IMR-90 (cell line): ENCODE measurements at regions not wholly inside any gene's neighbourhood (a gene's known extent, or its start where the extent isn't known, plus 50 kb on each side); places are given as distances from the start of the nearest gene placed in this dataset.
"Not testable (repeated sequence)": the region's sequence is repeated elsewhere in the genome, so short reads cannot be mapped to it uniquely, and the experiment has no call there.

ENCODE experiments used
- ATAC-seq: fragments of 200-7000 bp; cut with Tn5 transposase; 2 replicates; pipeline ENCODE4 v1.9.1; 2020; ENCODE audit warnings: low read depth, mild to moderate bottlenecking, moderate library complexity
- BruUV-seq: library from RNA; stranded (reverse); fragments of 400-500 nt; replicated peaks from 2 replicates; lab custom pipeline; 2021; lab: Mats Ljungman, UMichigan
- CTCF ChIA-PET: fragments of 300-600 bp; formaldehyde crosslinking; extraction: SDS; loops from one replicate; lab custom pipeline; 2021; ENCODE audit warnings: antibody characterized with exemption; lab: Yijun Ruan, JAX
- POLR2A ChIA-PET: fragments of 300-600 bp; sonication (Branson Sonifier 250); formaldehyde crosslinking; loops from one replicate; lab custom pipeline; 2022; ENCODE audit warnings: antibody characterized with exemption; ENCODE audit not compliant: unreplicated experiment; lab: Charles Lee
- DNase-seq: peaks from one replicate; pipeline ENCODE4 v3.0.0; 2013
- H2AFZ ChIP-seq: replicated peaks from 2 replicates; pipeline ENCODE3; 2013; ENCODE audit warnings: low read length, mild to moderate bottlenecking; ENCODE audit not compliant: poor library complexity
- H2AK5ac ChIP-seq: 2 replicates; pipeline ENCODE4 v1.6.1; 2013; ENCODE audit warnings: low read depth, low read length, inconsistent platforms
- H2AK9ac ChIP-seq: replicated peaks from 2 replicates; pipeline ENCODE3; 2013; ENCODE audit warnings: mild to moderate bottlenecking, low read depth, low read length, moderate library complexity; ENCODE audit not compliant: poor library complexity
- H2BK120ac ChIP-seq: 2 replicates; pipeline ENCODE4 v1.6.1; 2013; ENCODE audit warnings: low read depth, low read length, inconsistent platforms
- H2BK15ac ChIP-seq: 3 replicates; pipeline ENCODE4 v1.6.1; 2013; ENCODE audit warnings: low read depth, low read length, inconsistent platforms
- H2BK20ac ChIP-seq: 2 replicates; pipeline ENCODE4 v1.6.1; 2013; ENCODE audit warnings: low read depth, mild to moderate bottlenecking, inconsistent platforms, low read length, moderate library complexity
- H2BK5ac ChIP-seq: 2 replicates; pipeline ENCODE4 v1.6.1; 2013; ENCODE audit warnings: mild to moderate bottlenecking, low read depth, low read length, inconsistent platforms; ENCODE audit not compliant: poor library complexity, severe bottlenecking
- H3K14ac ChIP-seq: replicated peaks from 2 replicates; pipeline ENCODE4 v1.6.1; 2013; ENCODE audit warnings: low read depth, low read length, inconsistent platforms
- H3K18ac ChIP-seq: 2 replicates; pipeline ENCODE4 v1.6.1; 2013; ENCODE audit warnings: low read depth, low read length, control low read depth
- H3K23ac ChIP-seq: 2 replicates; pipeline ENCODE4 v1.6.1; 2013; ENCODE audit warnings: low read depth, low read length, inconsistent platforms
- H3K27ac ChIP-seq: 2 replicates; pipeline ENCODE4 v1.5.1; 2013; ENCODE audit warnings: mild to moderate bottlenecking, control low read depth, low read length; ENCODE audit not compliant: insufficient read depth
- H3K27me3 ChIP-seq: 2 replicates; pipeline ENCODE4 v1.6.1; 2013; ENCODE audit warnings: low read length; ENCODE audit not compliant: control insufficient read depth, insufficient read depth
- H3K36me3 ChIP-seq: 2 replicates; pipeline ENCODE4 v1.6.1; 2013; ENCODE audit warnings: low read length, mixed read lengths; ENCODE audit not compliant: control insufficient read depth, insufficient read depth
- H3K4ac ChIP-seq: 2 replicates; pipeline ENCODE4 v1.6.1; 2013; ENCODE audit warnings: low read depth, low read length, inconsistent platforms
- H3K4me1 ChIP-seq: 2 replicates; pipeline ENCODE4 v1.6.1; 2013; ENCODE audit warnings: low read length, mixed read lengths; ENCODE audit not compliant: control insufficient read depth, insufficient read depth
- H3K4me2 ChIP-seq: 2 replicates; pipeline ENCODE4 v1.6.1; 2013; ENCODE audit warnings: low read depth, mild to moderate bottlenecking, control low read depth, low read length, moderate library complexity
- H3K4me3 ChIP-seq: 2 replicates; pipeline ENCODE4 v1.5.1; 2013; ENCODE audit warnings: low read depth, mild to moderate bottlenecking, control low read depth, low read length, moderate library complexity; ENCODE audit not compliant: insufficient read depth
- H3K56ac ChIP-seq: 2 replicates; pipeline ENCODE4 v1.6.1; 2013; ENCODE audit warnings: low read length, inconsistent platforms; ENCODE audit not compliant: insufficient read depth; ENCODE audit errors: extremely low read depth
- H3K79me1 ChIP-seq, 2 experiments: 2 replicates each; pipeline ENCODE4 v1.6.1; 2013; ENCODE audit warnings: low read length in 2 of 2, inconsistent platforms in 1 of 2, low read depth in 1 of 2
- H3K9ac ChIP-seq: 2 replicates; pipeline ENCODE4 v1.6.1; 2013; ENCODE audit warnings: low read depth, low read length, control low read depth
- H3K9me1 ChIP-seq: 2 replicates; pipeline ENCODE4 v1.6.1; 2013; ENCODE audit warnings: low read length, inconsistent platforms; ENCODE audit not compliant: insufficient read depth
- H3K9me3 ChIP-seq: 2 replicates; pipeline ENCODE4 v1.6.1; 2013; ENCODE audit warnings: low read length; ENCODE audit not compliant: control insufficient read depth, insufficient read depth
- H4K20me1 ChIP-seq: 2 replicates; pipeline ENCODE4 v1.6.1; 2013; ENCODE audit warnings: low read length, inconsistent platforms; ENCODE audit not compliant: insufficient read depth
- H4K5ac ChIP-seq: 2 replicates; pipeline ENCODE4 v1.6.1; 2013; ENCODE audit warnings: mild to moderate bottlenecking, low read depth, low read length, control low read depth
- H4K8ac ChIP-seq, 2 experiments: 2 replicates each; pipeline ENCODE4 v1.6.1; 2013; ENCODE audit warnings: low read depth in 2 of 2, low read length in 2 of 2, control low read depth in 1 of 2, inconsistent platforms in 1 of 2
- H4K91ac ChIP-seq: 2 replicates; pipeline ENCODE4 v1.6.1; 2013; ENCODE audit warnings: low read depth, low read length, inconsistent platforms; ENCODE audit not compliant: insufficient read depth
- CEBPB ChIP-seq: IDR thresholded peaks from 2 replicates; pipeline ENCODE4 v1.6.1; 2012; ENCODE audit warnings: low read depth, low read length, improper control_type of control experiment
- CHD1 ChIP-seq: IDR thresholded peaks from 2 replicates; pipeline ENCODE4 v1.6.1; 2012; ENCODE audit warnings: low read depth, low read length, improper control_type of control experiment
- FOS ChIP-seq: fragments of 150-350 bp; IDR thresholded peaks from 2 replicates; pipeline ENCODE4 v1.6.1; 2016; ENCODE audit warnings: low read depth, low read length
- MAFK ChIP-seq: IDR thresholded peaks from 2 replicates; pipeline ENCODE4 v1.6.1; 2012; ENCODE audit warnings: low read depth, low read length, improper control_type of control experiment
- MAZ ChIP-seq: IDR thresholded peaks from 2 replicates; pipeline ENCODE4 v1.6.1; 2012; ENCODE audit warnings: low read depth, mild to moderate bottlenecking, low read length, improper control_type of control experiment, moderate library complexity, borderline replicate concordance
- MXI1 ChIP-seq: IDR thresholded peaks from 2 replicates; pipeline ENCODE4 v1.6.1; 2012; ENCODE audit warnings: low read depth, mild to moderate bottlenecking, low read length, moderate library complexity, borderline replicate concordance
- NFE2L2 ChIP-seq: fragments of 150-350 bp; IDR thresholded peaks from 2 replicates; pipeline ENCODE4 v1.6.1; 2016; ENCODE audit warnings: low read depth, mild to moderate bottlenecking, low read length
- POLR2A ChIP-seq: IDR thresholded peaks from 2 replicates; pipeline ENCODE4 v1.6.1; 2012; ENCODE audit warnings: mild to moderate bottlenecking, low read depth, low read length
- RAD21 ChIP-seq: IDR thresholded peaks from 2 replicates; pipeline ENCODE4 v1.6.1; 2012; ENCODE audit warnings: low read length, improper control_type of control experiment
- RCOR1 ChIP-seq: IDR thresholded peaks from 2 replicates; pipeline ENCODE4 v1.6.1; 2012; ENCODE audit warnings: mild to moderate bottlenecking, low read length, improper control_type of control experiment; ENCODE audit not compliant: insufficient replicate concordance
- SMC3 ChIP-seq: fragments of 150-350 bp; IDR thresholded peaks from 2 replicates; pipeline ENCODE4 v1.6.1; 2016; ENCODE audit warnings: low read depth, mild to moderate bottlenecking, antibody characterized with exemption, low read length, moderate library complexity
- WGBS, 2 experiments: methylation state at CpG; one replicate each; pipeline versions ENCODE4 v1.1.5 to v1.1.7; 2013; ENCODE audit warnings: missing lambda C conversion rate in 2 of 2; ENCODE audit not compliant: insufficient read length in 1 of 2; ENCODE audit errors: extremely low coverage in 2 of 2; 5-methylcytosine and 5-hydroxymethylcytosine counted together
- dilution Hi-C: fragments of 300-500 bp; cut with HindIII; formaldehyde crosslinking; loops from one replicate; pipeline ENCODE4 v1.14.3; 2018; ENCODE audit warnings: low sequenced_read_pairs; ENCODE audit not compliant: unreplicated experiment
- in situ Hi-C: fragments of 300-500 bp; cut with MboI; formaldehyde crosslinking; loops from 3 replicates; pipeline ENCODE4 v1.14.3; 2019; ENCODE audit warnings: low sequenced_read_pairs, inconsistent platforms, mixed read lengths
- intact Hi-C: fragments of 100-400 bp; cut with micrococcal nuclease; formaldehyde crosslinking; loops from 2 replicates; pipeline ENCODE4 v1.10.0; 2022

DNA sequence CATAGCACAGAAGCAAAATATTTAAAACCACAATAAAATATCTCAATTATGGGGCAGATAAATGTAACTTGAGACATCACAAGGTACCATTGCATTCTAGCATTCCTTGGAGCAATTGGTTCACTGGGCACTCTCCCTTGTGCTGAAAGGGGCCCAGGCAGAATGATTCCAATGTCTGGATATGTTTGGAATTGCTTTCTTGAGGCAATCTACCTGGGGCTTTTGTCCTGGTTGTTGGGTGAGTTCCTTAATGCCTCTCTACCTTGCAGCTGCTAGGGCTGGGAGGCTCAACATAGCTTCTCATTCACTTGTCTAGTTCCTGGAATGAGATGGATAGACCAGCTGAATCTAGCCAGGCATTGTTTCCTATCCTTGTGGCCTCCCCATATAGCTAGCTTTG lies 539.6 kb upstream of the FSHR start:
- Histone ChIP-seq H2BK15ac (no peak overlapping the region), H3K14ac (no peak overlapping the region), H3K4me2 (no peak overlapping the region), H4K20me1 (no peaks in the 10 kb centered on the region), H3K4me3 (no peak overlapping the region), H2BK120ac (no peak overlapping the region), H4K8ac (no peak overlapping the region), H3K79me1 (no peaks in the 10 kb centered on the region), H2BK5ac (no peak overlapping the region), H3K27ac (no peak overlapping the region), H2BK20ac (no peak overlapping the region), H3K18ac (no peak overlapping the region), H2AK5ac (no peak overlapping the region), H3K9me3 (peaks cover 3% of the 10 kb centered on the region; the same call in 1 of the 2 replicates), H3K4me1 (no peaks in the 10 kb centered on the region), H3K9me1 (no peaks in the 10 kb centered on the region), H3K4ac (no peak overlapping the region), H3K27me3 (no peaks in the 10 kb centered on the region), H4K5ac (no peak overlapping the region), H2AK9ac (no peak overlapping the region), H3K9ac (no peak overlapping the region), H4K91ac (no peak overlapping the region), H2AFZ (no peak overlapping the region), H3K23ac (no peak overlapping the region), H3K56ac (no peak overlapping the region), H3K36me3 (no peaks in the 10 kb centered on the region)
- dilution Hi-C loops (no loop called here), intact Hi-C loops (no loop called here), in situ Hi-C loops (no loop called here)
- no TSS peak for BruUV-seq
- POLR2A ChIA-PET, result no interaction called here
- DNase-seq, result no peak
- TF ChIP-seq RAD21 (no peak), CHD1 (no peak), MXI1 (no peak), POLR2A (no peak), MAZ (no peak), FOS (no peak), SMC3 (no peak), MAFK (no peak), NFE2L2 (no peak), RCOR1 (no peak), CEBPB (no peak)
- ATAC-seq, result no peak
- CTCF ChIA-PET, result no interaction called here

DNA sequence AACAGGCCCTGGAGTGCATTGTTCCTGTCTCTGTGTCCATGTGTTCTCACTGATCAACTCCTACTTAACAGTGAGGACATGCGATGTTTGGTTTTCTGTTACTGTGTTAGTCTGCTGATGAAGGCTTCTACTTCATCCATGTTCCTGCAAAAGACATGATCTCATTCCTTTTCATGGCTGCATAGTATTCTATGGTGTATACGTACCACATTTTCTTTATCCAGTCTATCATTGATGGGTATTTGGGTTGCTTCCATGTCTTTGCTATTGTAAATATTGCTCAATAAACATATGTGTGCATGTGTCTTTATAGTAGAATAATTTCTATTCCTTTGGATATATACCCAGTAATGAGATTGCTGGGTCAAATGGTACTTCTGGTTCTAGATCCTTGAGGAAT lies 537.7 kb upstream of the FSHR start:
- H2AFZ ChIP-seq, H3K79me1 ChIP-seq, H3K23ac ChIP-seq, H2AK5ac ChIP-seq, POLR2A ChIA-PET, CTCF ChIA-PET, dilution Hi-C loops, in situ Hi-C loops, H3K4me2 ChIP-seq, intact Hi-C loops, H2BK15ac ChIP-seq, H3K18ac ChIP-seq, H4K8ac ChIP-seq, DNase-seq, H2BK5ac ChIP-seq, H3K9ac ChIP-seq, H4K5ac ChIP-seq, H2BK20ac ChIP-seq, H3K4ac ChIP-seq, H3K27ac ChIP-seq, H3K4me3 ChIP-seq, H3K9me3 ChIP-seq, H3K9me1 ChIP-seq, H3K27me3 ChIP-seq, H4K91ac ChIP-seq, H2BK120ac ChIP-seq, H3K14ac ChIP-seq, H3K56ac ChIP-seq, H2AK9ac ChIP-seq, H3K4me1 ChIP-seq, BruUV-seq, H4K20me1 ChIP-seq, H3K36me3 ChIP-seq, ATAC-seq: not testable (repeated sequence)
- no CpG with 5 or more reads among the region's 2 CpGs for WGBS, 2 experiments
